Jurkat, Clone E6-1 (cell line): ENCODE measurements at regions not wholly inside any gene's neighbourhood (a gene's known extent, or its start where the extent isn't known, plus 50 kb on each side); places are given as distances from the start of the nearest gene placed in this dataset.

Source experiments
- DNase-seq: peaks from one replicate; pipeline ENCODE4 v3.0.0-alpha.2; 2011; ENCODE audit warnings: low read depth, low spot score
- H3K4me3 ChIP-seq: 2 replicates; pipeline ENCODE4 v1.5.1; 2011; ENCODE audit warnings: mild to moderate bottlenecking, low read length, control low read depth, moderate library complexity

DNA sequence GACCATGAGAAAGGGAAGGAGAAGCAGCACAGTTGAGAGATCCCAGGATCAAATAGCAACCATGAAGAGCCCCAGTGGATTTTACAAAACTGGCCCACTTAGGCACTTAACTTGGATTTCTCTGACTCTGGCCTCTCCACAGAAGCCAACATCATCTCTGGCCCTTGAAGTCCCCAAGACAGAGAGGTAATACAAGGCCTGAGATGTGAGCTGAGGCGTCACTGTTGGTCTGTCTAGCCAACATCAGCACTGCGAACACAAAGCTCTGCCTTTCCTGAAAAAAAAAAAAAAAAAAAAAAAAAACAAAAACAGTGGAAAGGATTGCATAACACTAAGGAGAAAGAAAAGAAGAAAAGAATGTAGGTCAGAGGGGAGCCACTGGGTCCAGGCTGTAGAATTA lies 378.3 kb downstream of the BRINP1 start:
- no peak overlapping the region for H3K4me3 ChIP-seq
- no peak for DNase-seq

DNA sequence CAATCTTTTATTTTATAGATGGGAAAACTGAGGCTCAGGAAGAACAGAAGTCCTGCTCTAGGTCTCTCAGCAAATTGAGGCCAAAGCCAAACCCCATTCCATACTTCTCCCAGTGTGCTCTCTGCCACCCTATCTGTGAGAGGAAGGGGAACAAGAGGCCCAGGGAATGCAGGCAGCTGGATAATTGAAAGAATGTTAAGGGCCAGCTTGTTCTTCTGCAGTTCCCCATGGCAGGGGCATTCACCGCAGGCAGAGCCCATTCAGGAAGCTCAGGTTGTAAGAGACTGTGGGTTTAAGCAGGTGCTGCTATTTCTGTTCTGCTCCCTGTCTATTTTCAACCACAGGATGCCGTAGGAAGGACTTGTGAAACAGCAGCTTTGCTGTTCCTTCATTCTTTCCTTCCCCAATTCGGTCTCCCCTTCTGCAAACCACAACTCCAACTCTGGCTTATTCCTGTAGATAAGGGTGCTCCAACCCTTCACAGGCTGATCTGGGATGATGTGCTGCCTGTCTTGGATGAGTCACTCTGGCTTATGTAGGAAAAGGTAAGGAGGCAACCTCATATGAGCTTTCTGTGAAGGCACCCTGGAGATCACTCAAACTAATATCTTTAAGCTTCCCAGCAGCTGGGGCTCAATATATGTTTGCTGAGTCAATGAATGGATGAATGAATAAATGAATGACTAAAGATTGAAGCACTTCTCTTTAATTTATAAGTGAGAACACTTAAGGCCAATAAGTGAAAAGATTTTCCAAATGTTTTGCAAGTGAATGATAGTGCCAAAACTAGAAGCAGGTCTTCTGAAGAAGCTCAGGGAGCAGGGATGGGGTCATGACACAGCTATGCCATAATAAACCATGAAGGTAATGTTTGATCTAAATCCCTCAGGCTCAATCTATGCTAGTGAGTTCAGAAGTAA lies 377.6 kb downstream of the BRINP1 start:
- no peak overlapping the region for H3K4me3 ChIP-seq
- DNase-seq = no peak

DNA sequence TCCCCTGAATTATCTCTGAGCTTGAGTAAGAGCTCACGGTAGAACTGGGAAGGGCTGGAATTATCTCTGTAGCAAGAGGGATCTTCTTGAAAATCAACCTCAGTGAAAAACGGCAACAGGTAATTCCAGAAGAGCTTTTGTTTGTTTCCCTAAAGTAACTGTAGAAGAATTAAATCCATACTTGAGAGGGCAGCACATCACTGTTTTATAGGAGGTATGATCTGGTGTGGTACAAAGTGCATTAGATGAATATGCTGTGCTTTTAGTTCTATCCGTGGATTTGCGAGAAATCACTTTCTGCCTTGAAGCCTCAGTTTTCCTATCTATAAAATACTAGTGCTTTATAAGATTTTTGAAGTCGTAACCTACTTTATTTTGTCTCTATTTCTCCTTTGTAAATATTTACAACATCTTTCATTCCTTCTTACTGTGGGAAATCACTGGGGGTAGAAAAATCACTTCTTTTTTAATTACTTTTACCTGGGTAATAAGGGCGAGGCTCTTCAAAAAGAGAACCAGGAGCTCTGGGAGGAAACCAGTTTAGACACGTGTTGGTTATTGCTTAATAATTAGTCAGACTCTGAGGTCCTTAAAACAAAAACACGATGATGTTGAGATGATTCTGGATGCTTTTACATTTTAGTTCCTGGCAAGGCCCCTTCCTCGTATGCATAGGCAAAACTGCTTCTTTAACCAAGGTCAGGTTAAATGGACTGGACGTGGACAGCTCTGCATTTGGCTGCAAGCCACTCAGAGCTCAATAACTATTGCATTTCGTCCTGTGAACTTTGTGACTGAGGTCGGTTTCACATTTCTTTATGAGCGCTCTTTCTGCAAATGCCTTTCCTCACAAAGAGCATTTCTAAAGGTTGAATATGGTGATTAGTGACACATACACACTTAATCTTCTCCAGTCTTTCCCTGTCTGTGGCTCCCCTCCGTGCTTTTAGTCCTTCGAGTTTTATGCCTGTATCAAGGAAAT lies 376.1 kb downstream of the BRINP1 start:
- H3K4me3 ChIP-seq = no peak overlapping the region
- DNase-seq = no peak

DNA sequence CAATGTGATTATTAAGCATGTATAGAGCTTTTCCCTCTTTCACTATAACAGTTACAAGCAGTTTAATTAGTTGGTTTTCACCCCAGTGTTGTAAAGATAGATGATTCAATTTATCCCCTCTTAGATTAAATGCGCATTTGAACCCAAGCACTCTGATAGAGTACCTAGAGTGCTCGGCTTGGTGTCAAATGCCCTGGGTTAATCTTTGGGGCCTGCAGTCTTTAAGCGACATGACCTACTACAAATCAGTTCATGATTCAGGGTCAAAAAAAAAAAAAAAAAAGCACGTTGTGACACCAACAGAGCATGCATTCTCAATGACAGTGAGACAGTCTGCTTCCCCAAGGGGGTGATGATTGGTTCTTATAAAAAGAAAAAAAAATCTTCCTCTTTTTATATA lies 375.3 kb downstream of the BRINP1 start:
- DNase-seq = no peak
- H3K4me3 ChIP-seq = no peak overlapping the region

DNA sequence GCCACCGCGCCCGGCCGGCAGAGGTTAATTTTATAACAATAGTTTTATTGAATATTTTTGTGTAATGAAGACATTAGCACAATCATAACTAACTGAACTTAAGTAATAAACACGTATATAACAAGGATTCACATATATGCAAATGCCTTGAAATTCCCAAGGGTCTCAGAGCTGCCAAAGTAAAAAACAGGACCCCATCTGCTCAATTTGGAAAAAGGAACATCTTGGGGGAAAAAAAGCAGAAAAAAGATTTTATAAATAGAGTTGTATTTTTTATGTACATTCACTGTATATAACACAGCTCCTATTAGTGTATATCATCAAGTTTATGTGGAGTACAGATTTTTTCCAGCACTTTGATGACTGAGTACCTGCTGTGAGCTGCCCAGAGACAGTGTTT lies 366.7 kb downstream of the BRINP1 start:
- no peak for DNase-seq
- no peak overlapping the region for H3K4me3 ChIP-seq

DNA sequence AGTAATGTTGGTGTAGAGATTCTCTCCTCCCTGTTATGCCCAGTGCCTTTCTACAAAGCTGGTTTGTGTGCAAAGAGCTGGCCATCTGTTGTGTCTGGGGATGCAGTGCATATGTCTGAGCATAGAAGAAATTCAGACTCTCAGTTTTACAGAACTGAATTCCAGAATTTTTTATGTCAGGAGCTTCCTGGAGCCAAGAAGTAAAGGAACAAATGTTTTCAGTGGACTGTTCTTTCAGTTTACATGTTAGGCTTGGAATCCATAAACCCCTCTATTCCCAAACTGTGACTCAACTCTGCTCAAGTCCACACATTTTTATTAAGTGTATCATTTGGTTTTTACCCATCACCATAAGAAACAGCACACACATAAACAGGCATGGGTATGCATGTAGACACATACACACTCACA lies 366.0 kb downstream of the BRINP1 start:
- no peak overlapping the region for H3K4me3 ChIP-seq
- no peak for DNase-seq

DNA sequence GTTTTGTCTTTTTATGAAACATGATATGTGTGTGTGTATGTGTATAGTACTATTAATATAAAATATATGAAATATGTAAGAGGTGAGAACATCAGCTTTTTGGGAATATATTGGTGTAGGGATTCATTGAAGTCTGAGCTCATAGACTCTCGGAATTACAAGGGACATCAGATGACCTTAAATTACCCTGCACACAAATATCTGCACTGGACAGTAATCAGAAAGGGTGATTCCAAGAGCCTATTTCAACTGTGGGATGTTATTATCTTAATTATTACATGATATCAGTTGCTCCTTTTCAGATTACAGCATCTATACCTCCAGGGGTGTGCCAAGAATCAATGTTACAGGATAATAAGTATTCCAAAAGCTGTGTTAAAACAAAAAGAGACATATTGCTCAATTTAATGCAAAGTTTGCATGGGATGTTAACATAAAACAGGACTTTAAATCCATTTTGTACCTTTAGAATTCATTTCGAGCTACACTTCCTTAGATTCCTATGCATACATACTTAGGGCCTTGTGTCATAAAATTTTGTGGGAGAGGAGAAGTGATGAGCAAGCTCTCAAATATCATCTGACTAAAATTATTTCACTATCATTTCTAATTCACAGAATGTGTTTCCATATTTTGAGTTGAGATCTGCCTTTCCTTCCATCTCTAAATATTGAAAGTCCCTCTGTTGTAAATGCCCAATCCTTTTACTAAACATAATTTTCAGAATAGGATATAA lies 365.2 kb downstream of the BRINP1 start:
- H3K4me3 ChIP-seq = no peak overlapping the region
- DNase-seq = no peak

DNA sequence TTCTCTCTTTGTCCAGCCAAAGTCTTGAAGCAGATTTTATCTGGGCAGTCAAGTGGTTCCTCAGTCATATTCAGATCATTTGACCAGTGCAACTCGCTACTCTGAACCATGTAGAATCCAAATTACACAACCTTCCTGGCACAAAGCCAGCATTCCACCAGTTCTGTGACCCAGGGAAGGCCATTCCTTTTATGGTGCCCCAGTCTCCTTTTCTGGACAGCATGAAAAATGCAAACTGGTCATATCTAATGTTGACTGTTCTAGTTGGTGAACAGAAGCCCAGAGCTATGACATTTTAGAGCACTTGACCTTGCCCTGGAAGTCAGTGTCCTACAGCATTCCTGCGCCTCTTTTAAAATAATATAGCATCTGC lies 364.6 kb downstream of the BRINP1 start:
- no peak overlapping the region for H3K4me3 ChIP-seq
- DNase-seq = no peak

DNA sequence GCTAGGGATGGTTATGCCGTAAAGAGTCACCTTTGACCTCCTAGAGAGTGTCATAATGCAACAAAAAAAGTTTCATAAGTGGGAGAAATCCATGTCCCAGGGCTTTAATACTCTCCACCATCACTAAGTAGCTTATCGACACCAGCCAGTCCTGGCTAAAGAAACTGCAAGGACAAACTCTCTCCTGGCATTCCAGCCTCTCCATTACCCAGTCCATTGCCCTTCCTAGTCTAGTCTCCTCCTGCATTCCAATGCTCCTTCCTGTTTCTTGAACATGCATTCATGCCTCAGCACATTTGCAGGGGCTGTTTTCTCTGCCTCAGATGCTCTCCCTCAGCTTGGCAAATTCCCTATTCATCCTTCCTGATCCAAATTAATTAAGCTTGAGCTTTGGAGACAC lies 364.1 kb downstream of the BRINP1 start:
- no peak for DNase-seq
- no peak overlapping the region for H3K4me3 ChIP-seq

DNA sequence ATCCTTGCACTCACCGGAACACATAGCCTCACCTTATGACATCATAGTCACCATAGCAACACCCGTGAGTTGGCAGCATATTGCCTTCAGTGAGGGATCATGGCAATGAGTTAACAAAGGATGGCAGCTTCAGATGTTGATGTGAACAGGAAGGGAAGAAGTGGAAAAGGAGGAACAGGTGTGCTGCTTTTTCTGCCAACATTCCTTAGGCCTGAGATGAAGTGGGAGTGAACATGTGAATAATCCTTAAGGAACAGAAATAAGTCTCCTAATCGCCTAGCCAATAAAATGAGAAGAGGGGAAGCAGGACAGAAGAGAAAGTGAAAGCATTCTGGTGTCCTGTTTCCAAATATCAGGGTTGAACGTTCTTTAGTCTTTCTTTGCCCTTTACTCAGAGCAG lies 360.0 kb downstream of the BRINP1 start:
- no peak for DNase-seq
- H3K4me3 ChIP-seq = no peak overlapping the region

DNA sequence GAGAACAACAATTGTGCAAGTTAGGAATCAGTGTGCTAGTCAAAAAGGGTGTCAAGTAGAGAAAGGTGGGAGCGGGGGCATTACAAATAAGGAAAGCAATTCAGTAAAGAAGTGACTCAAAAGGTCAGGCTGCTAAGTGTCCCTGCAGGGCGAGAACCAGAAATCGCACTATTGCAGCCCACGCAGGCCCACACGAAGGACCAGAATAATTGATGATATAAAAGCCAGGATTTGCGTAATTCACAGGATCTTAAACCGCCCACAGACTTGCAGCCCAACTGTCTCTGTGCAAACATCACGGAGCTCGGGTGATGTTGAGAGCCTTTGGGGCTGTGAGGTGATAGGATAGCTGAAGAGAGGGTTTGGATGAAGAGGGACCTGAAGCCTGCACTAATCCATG lies 349.0 kb downstream of the BRINP1 start:
- no peak overlapping the region for H3K4me3 ChIP-seq
- DNase-seq = no peak

DNA sequence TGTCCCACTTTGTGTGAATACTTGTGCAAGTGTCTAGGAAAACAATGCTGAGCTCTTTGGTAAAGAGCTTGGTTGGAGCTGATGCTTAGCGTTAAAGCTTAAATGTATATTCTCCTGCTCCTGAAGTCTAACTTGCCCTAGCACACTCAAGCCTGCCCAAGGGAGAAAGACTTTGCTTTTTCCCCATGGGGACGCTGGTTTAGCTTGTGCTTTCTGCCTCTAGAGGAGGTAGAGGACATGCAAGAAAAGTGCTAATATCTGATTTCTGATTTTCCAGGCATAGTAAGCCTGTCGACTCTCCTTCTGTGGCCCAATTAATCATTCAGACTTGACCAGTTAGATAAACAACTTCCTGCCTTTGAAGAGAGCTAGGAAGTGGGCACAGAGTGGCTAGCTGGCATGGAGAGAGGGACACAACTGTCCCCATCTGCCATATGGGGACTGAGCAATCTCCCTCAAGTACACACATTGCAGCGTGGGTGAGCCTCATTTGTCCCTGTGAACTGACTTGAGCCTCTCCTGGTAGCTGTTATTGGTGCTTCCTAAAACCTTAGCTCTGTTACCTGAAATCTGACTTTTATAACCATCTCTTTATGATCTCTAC lies 348.4 kb downstream of the BRINP1 start:
- no peak overlapping the region for H3K4me3 ChIP-seq
- no peak for DNase-seq

DNA sequence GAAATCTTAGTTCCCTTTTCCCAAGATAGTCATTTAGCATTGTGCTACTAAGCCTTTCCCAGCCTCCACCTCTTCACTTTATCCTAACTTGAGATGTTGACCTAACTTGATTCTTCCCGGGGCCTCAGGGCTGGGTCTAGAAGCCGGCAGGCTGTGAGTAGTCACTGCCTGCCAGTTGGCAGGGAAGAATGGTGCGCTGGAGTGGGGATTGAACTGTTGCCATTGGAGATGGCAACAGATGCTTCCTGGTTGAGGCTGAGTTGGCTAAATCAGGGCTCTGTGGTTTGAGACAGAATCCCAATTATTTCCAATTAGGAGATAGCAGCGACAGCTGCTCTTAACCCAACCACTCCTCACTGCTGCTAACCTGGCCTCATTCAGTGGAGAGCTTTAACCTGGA lies 343.1 kb downstream of the BRINP1 start:
- DNase-seq = no peak
- H3K4me3 ChIP-seq = no peak overlapping the region

DNA sequence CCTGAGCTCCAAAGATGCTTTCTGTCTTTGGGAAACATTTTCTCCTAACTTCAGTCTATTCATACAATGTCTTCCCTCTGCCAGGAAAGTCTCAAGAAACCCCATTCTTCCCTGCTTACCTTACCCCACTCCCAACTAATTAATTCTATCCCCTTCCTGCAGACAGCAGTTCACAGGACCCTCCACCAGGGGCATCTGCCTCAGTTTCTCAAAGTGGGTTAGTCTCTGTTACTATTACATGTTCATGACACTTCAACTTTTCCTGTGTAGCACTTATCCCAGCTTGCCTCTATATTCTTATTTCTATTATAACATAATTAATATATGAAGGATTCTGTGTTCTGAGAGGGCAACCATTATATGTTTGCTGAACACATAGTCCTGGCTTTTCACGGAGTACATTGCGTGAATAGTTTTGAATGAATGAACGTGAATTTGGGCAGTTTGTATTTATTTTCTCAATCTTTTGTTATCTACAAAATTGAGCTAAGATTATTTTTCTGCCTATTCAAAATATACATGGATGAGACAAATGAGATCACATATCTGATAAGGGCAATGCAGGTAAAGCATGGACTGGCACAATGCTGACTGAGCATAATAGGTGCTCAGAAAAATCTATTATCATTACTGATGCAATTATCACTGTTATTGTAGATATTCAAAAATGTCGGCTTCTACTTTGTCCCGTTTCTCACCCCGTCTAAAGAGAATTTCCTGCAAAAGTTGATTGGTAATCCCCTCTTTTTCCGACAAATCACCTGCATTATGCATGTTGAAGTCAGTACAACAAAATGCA lies 341.1 kb downstream of the BRINP1 start:
- no peak overlapping the region for H3K4me3 ChIP-seq
- no peak for DNase-seq

DNA sequence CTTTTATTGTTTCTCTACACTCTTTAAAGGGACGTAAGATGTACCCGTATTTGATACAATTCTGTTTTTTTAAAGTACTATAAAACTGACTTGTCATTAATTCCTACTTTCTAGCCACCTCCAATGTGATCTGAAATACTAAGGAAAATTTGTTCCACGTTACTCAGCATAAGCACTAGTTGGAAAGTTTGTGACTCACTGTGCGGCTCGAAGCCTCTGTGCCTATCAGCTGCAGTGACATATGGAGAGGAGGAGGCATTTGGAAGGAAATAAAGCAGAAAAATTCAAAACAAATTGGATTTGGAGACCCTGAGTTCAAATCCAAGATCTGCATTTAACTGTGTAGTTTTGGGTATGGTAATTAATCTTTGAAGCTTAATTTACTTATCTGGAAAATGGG lies 339.3 kb downstream of the BRINP1 start:
- no peak for DNase-seq
- no peak overlapping the region for H3K4me3 ChIP-seq

DNA sequence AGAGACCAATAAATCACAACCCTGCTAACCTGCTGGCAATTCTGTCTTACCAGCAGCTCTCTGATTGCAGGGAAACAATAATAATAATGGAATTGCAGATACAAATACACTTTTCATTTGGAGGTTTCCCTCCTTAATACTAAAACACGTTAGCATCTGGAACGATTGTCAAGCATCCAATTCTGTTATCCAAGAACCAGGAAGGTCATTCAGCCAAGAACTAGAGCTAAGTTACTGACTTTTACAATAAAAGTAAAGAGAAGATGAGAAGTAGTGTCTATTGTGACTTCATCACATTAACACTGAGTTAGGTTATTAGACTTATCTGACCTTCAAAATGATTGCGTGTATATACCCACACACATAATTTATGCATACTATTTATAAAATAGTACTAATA lies 335.6 kb downstream of the BRINP1 start:
- no peak overlapping the region for H3K4me3 ChIP-seq
- no peak for DNase-seq

DNA sequence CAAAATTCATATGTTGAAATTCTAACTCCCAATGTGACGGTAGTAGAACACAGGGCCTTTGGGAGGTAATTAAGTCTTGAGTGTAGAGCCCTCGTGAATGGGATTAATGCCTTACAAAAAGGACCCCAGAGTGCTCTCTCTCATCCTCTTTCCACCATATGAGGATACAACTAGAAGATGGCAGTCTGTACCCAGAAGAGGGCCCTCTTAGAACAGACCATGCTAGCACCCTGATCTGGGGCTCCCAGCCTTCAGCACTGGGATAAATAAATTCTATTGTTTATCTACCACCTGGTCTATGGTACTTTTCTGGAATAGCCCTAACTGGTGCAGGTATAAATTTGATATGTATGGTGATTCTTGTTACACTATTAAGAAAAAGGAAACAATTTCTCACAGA lies 332.3 kb downstream of the BRINP1 start:
- no peak overlapping the region for H3K4me3 ChIP-seq
- DNase-seq = no peak

DNA sequence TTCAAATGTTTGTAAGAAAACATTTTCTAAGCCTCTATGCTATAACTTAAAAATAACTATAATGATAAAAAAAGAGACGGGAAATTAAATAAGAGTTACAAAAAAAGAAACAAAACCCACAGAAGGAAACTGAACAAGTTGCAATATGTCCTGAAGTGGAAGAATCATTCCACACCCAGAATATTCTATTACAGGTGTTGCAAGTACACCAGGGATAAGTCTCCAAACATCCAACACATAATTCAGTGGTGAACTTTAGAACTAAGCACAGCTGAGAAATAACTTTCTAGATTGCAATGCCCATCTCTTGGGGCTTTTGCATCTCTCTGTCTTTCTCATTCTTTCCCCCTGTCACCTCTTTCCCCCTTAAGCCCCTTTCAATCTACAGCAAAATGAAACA lies 325.2 kb downstream of the BRINP1 start:
- no peak overlapping the region for H3K4me3 ChIP-seq
- DNase-seq = no peak
